DMS 273 (cell line): ENCODE measurements at regions not wholly inside any gene's neighbourhood (a gene's known extent, or its start where the extent isn't known, plus 50 kb on each side); places are given as distances from the start of the nearest gene placed in this dataset.

Experiments
- DNase-seq: peaks from one replicate; lab custom pipeline; 2025; ENCODE audit not compliant: unreplicated experiment; lab: John Stamatoyannopoulos, UW

- DNase-seq, result no peak
Measured at GRCh38 chr9:135289081-135289491, 190.5 kb upstream of the PPP1R26 start.

GRCh38 chr9:135290086-135290485 is 189.5 kb upstream of the PPP1R26 start:
- DNase-seq, result no peak

GRCh38 chr9:135290566-135290965 is 189.0 kb upstream of the PPP1R26 start:
- DNase-seq, result no peak

GRCh38 chr9:135291165-135291564 is 188.4 kb upstream of the PPP1R26 start:
- DNase-seq, result no peak

DNA sequence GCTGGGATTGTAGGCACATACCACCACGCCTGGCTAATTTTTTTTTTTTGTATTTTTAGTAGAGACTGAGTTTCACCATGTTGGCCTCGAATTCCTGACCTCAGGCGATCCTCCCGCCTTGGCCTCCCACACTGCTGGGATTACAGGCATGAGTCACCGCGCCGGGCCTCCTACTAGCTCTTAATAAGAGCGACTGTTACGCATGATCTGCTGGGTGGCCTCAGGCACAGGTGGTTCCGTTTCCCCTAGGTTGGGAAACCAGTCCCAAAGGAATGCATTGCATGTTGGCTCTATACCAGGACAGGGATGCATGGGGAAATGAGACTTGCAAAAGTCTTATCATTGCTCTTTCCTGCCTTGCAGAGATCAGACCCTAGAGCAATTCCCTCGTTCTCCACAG is 184.7 kb upstream of the PPP1R26 start:
- no peak for DNase-seq

GRCh38 chr9:135295551-135296300 is 183.9 kb upstream of the PPP1R26 start:
- DNase-seq, result no peak

DNA sequence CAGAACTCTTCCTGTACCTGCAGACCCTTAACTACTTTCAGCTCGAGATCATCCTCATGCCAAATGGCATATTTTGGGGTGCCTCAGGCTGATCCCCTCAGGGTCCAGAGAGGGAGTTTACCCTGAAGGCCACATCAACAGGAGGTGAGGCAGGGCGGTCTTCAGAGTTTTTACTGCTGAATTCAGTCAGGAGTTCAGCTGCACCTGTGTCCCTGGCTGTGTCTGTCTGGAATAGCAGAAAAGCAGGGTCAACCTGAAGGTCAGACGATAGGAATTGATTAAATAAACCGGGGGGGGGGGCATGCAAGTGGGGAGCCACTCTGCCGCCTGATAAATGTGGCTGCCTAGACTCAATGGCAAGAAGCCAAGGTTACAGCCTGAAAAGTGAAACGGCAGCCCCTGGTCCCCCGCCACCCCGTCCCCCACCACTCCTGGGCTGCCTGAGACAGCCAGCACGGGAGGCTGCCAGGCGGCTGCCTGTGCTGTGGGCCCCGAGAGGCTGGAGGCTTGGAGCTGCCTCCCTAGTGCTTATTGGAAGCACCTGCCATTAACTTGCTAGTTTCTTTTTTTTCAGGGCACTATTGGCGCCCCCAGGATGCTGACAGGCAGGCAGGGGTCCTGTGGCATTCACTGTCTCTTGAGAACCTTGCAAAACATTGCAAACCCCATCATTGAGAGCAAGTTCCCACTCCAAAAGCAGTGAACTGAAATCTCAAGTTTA is 182.7 kb upstream of the PPP1R26 start:
- DNase-seq, result no peak

DNA sequence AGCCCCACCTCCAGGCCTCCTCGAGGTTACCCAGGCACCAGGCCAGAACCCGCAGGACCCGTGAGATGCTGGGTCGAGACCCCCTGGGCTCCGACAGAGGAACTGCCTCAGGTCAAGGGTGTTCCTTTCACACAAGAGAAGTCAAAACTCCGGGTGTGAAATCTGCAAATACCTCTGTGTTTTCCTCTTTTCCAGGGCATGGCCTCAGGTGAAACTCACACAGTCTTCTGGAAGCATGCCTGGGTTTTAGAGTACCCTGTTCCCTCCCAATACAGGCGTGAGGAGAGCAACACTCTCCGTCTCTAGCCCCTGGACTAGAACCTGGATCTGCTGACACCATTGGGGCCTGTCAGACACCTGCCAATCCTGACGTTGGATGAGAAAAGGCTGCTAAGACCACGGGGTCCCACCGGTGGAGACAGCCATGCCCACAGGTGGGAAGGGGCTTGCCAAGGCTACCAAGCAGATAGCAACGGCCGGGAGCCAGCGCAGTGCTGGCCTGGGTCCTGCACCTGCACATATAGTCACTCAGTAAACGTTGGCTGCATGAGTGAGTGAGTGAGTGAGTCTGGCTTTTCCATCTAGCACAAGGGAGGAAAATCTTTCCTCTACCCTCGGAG is 182.0 kb upstream of the PPP1R26 start:
- no peak for DNase-seq

- no peak for DNase-seq
Measured at GRCh38 chr9:135299239-135299590, 180.4 kb upstream of the PPP1R26 start.

- DNase-seq, result no peak
Measured at GRCh38 chr9:135299651-135300345, 179.8 kb upstream of the PPP1R26 start.

DNA sequence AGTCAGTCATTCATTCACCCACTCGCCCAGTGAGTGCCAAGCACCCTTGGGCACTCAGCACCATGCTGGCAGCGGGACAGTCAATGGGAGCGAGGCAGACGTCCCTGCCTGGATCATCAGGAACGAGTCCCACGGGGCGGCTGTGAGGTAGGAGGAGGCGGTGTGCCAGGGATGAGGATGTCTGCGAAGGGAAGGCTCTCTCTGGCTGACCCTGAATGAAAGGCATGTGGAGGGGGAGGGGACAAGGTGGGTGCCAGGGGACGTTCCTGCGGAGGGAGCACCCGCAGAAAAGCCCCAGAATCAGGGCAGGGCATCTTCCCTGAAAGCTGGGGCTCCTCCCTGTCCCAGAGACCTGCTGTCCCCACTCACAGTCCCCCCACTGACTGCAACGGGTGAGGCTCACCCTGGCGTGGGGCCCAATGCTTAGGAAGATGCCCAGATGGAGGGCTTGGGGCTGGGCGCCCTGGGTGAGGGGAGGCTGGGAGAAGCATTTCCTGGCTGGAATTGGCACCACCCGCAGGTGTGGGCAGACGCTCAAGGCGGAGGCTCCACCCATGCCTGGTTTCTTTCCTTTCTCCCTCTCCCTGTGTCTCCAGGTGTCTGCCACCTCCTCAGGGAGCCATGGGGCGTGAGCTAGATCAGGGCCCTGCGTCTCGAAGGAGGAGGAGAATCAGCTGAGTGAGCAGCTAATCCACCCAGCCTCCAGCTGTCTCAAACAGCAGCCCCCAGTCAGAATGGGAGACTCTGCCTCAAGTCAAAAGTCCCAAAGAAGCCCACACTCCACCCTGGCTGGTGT is 179.0 kb upstream of the PPP1R26 start:
- peak; percentile 48 for DNase-seq

DNA sequence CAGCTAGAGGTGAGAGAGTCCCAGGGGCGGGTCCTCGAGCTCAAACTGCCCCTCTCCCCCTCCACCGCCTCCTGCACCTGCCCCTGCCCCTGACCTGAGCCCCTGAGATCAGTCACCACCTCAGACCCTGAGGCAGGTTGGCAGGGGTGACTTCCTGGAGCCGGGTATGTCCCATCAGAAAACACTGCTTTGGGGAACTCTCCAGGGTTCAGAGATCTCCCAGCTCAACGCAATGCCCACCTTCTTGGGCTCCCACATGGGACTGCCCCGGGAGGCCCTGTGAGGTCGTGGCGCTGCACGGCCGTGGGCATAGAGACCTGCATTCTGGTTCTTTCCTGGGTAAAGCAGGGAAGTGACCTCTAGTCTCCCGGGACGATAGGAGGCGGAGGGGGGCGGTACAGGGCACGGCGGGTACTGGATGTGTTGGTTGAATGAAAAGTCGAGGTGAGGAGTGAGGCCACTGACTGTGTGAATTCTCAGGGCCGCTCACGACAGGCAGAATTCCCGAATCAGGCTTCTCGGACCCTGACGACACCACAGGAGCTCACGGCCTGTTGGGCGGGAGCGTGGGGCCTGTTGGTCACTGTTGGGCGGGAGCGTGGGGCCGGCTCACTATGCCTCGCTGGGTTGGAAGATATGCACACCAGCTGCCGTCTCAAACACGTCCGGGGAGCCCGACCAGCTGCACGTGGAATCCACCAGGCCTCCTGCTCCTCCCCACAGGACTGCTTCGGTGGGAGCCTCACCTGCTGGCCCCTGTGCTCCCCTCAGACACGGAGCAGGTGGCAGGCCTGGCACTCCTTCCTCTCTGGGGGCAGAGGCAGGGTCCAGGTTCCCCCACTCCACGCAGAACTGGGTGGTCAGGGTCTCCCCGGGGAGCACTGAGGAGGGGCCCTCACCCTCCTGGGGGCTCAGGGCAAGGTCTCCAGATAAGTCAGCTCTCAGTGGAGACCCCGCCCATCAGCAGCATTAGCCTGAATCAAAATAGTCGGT is 178.0 kb upstream of the PPP1R26 start:
- DNase-seq, result no peak

GRCh38 chr9:135302329-135303279 is 177.0 kb upstream of the PPP1R26 start:
- DNase-seq, result no peak

- DNase-seq, result no peak
Measured at GRCh38 chr9:135303280-135303647, 176.3 kb upstream of the PPP1R26 start.

- no peak for DNase-seq
Measured at GRCh38 chr9:135303865-135304499, 175.6 kb upstream of the PPP1R26 start.

- no peak for DNase-seq
Measured at GRCh38 chr9:135304886-135305285, 174.7 kb upstream of the PPP1R26 start.

DNA sequence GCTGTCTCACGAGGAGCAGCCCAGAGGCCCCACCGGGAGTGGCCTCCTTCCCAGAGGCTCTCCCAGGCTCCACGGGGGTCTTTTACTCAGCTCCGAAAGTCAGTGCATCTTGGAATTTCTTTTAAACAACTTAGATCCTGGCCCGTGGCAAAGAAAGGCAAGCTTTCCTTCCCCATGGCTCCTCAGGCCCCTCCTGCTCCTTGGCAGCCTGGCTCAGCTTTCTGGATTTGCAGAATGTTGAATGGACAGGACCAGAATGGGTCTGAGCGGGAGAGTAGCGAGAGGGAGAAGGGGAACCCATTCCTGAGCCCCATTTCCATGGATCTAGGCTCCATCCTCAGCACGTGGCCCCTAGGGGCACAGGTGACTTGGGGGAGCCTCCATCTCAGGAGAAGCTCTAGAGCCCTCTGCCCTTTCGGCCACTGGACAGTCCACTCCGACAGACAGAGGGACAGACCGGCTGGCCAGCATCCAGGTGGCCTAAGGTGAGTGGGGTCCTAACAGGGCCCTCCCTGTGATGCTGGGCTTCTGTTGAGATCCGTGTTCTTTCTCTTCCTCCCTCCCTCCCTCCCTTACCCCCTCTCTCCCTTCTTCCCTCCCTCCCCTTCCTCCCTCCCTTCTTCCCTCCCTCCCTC is 173.9 kb upstream of the PPP1R26 start:
- DNase-seq, result no peak

GRCh38 chr9:135306699-135307098 is 172.9 kb upstream of the PPP1R26 start:
- no peak for DNase-seq
